Hepatocyte (in vitro differentiated cells): ENCODE measurements at regions not wholly inside any gene's neighbourhood (a gene's known extent, or its start where the extent isn't known, plus 50 kb on each side); places are given as distances from the start of the nearest gene placed in this dataset.

Experiments used
- DNase-seq: peaks from one replicate; pipeline ENCODE4 v3.0.0-alpha.2; 2016; ENCODE audit warnings: low spot score
- H2AFZ ChIP-seq: fragments of 200-600 bp; sonication (generic); 2 replicates; pipeline ENCODE4 v1.6.0; 2016; ENCODE audit warnings: antibody characterized with exemption, mild to moderate bottlenecking
- H3K27ac ChIP-seq: fragments of 200-600 bp; sonication (generic); 2 replicates; pipeline ENCODE4 v1.5.1; 2016; ENCODE audit warnings: mild to moderate bottlenecking
- H3K27me3 ChIP-seq: fragments of 200-600 bp; sonication (generic); 2 replicates; pipeline ENCODE4 v1.6.1; 2016
- H3K36me3 ChIP-seq: fragments of 200-600 bp; sonication (generic); replicated peaks from 2 replicates; pipeline ENCODE4 v1.5.1; 2016; ENCODE audit warnings: low read depth; ENCODE audit not compliant: insufficient read depth
- H3K4me1 ChIP-seq: fragments of 200-600 bp; sonication (generic); 2 replicates; pipeline ENCODE4 v1.5.1; 2016; ENCODE audit warnings: mild to moderate bottlenecking, moderate library complexity; ENCODE audit not compliant: insufficient read depth
- H3K4me2 ChIP-seq: fragments of 200-600 bp; sonication (generic); 2 replicates; pipeline ENCODE4 v1.6.0; 2016
- H3K4me3 ChIP-seq: fragments of 200-600 bp; sonication (generic); 2 replicates; pipeline ENCODE4 v1.5.1; 2016; ENCODE audit warnings: mild to moderate bottlenecking
- H3K79me2 ChIP-seq: fragments of 200-600 bp; sonication (generic); 2 replicates; pipeline ENCODE4 v1.6.0; 2017; ENCODE audit warnings: mild to moderate bottlenecking
- H3K9me2 ChIP-seq: fragments of 200-600 bp; sonication (generic); replicated peaks from 2 replicates; pipeline ENCODE4 v1.6.0; 2017; ENCODE audit warnings: mild to moderate bottlenecking; ENCODE audit not compliant: insufficient read depth
- H3K9me3 ChIP-seq: fragments of 200-600 bp; sonication (generic); 2 replicates; pipeline ENCODE4 v1.5.1; 2016; ENCODE audit warnings: low read depth, mild to moderate bottlenecking
- H4K20me1 ChIP-seq: fragments of 200-600 bp; sonication (generic); 2 replicates; pipeline ENCODE4 v1.6.0; 2016; ENCODE audit warnings: mild to moderate bottlenecking; ENCODE audit not compliant: insufficient read depth, poor library complexity, severe bottlenecking
- EZH2 ChIP-seq: fragments of 200-600 bp; sonication (generic); IDR thresholded peaks from 2 replicates; pipeline ENCODE4 v1.6.1; 2016; ENCODE audit warnings: antibody characterized with exemption, mild to moderate bottlenecking, borderline replicate concordance
- EZH2phosphoT487 ChIP-seq: fragments of 200-600 bp; sonication (generic); IDR thresholded peaks from one replicate; pipeline ENCODE4 v1.6.1; 2018; ENCODE audit warnings: antibody characterized with exemption, mild to moderate bottlenecking, low read depth, moderate library complexity; ENCODE audit not compliant: unreplicated experiment, severe bottlenecking
- WGBS: methylation state at CpG from one replicate; pipeline ENCODE4 v1.1.6; 2016; ENCODE audit warnings: low lambda C conversion rate; ENCODE audit errors: missing lambda C conversion rate; 5-methylcytosine and 5-hydroxymethylcytosine counted together
- TF ChIP-seq, protein P1 (sequence below): fragments of 200-600 bp; sonication (generic); IDR thresholded peaks from 2 replicates; pipeline ENCODE4 v1.5.1; 2016; ENCODE audit warnings: antibody characterized with exemption, mild to moderate bottlenecking; ENCODE audit not compliant: poor library complexity

DNA sequence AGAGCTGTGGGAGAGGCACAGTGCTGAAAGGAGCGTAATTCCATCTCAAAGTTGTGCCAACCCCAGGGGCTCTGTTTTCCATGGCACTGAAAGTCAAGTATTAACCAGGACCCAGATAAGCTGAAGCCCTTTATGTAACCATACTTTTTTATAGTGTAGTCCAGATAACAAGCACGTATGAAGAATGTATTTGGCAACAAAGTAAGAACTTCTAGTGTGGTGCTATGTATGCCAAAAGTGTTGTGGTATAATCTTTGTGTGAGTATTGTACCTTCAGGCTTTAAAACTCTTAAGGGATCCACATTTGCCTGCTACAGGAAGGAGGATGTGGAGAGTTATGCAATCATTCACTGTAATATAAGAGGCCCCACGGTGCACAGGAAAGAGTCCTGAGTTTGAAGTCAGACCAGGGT is 129.4 kb downstream of the IBTK start:
- H3K79me2 ChIP-seq, result no peaks in the 10 kb centered on the region
- H3K27ac ChIP-seq, result no peak overlapping the region
- H3K4me2 ChIP-seq, result no peak overlapping the region
- H3K9me3 ChIP-seq, result no peaks in the 10 kb centered on the region
- H3K36me3 ChIP-seq, result no peaks in the 10 kb centered on the region
- H2AFZ ChIP-seq, result no peak overlapping the region
- TF ChIP-seq EZH2 (no peak), EZH2phosphoT487 (no peak)
- TF ChIP-seq, protein P1, sequence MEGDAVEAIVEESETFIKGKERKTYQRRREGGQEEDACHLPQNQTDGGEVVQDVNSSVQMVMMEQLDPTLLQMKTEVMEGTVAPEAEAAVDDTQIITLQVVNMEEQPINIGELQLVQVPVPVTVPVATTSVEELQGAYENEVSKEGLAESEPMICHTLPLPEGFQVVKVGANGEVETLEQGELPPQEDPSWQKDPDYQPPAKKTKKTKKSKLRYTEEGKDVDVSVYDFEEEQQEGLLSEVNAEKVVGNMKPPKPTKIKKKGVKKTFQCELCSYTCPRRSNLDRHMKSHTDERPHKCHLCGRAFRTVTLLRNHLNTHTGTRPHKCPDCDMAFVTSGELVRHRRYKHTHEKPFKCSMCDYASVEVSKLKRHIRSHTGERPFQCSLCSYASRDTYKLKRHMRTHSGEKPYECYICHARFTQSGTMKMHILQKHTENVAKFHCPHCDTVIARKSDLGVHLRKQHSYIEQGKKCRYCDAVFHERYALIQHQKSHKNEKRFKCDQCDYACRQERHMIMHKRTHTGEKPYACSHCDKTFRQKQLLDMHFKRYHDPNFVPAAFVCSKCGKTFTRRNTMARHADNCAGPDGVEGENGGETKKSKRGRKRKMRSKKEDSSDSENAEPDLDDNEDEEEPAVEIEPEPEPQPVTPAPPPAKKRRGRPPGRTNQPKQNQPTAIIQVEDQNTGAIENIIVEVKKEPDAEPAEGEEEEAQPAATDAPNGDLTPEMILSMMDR, result no peak
- H3K4me1 ChIP-seq, result no peaks in the 10 kb centered on the region
- no peaks in the 10 kb centered on the region for H4K20me1 ChIP-seq
- no peaks in the 10 kb centered on the region for H3K9me2 ChIP-seq
- no peak overlapping the region for H3K4me3 ChIP-seq
- H3K27me3 ChIP-seq, result no peaks in the 10 kb centered on the region
- no peak for DNase-seq
- WGBS, result 71% methylated on average over 3 of the region's 3 CpGs

DNA sequence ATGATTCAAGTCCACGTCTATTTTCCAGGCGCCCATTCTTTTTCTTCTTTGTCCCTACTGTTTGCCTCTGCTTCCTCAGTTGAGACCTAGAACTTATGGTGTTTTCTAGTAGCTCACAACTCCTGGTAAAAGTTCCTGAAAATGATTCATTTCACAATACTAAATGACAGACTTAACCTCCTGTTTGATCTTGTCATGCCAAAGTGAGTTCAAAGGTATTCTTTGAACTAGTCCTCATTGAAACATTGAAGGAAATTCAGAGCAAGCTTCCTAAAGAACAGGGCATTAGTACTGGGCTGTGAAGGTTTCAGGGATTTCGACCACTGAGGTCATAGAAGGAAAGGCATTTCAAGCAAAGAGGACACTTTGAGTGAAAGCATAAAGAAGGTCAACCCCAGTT is 132.8 kb downstream of the IBTK start:
- Histone ChIP-seq H3K79me2 (no peaks in the 10 kb centered on the region), H3K9me3 (no peaks in the 10 kb centered on the region), H3K4me2 (no peak overlapping the region), H3K27ac (no peak overlapping the region), H3K27me3 (no peaks in the 10 kb centered on the region), H4K20me1 (no peaks in the 10 kb centered on the region), H3K4me1 (no peaks in the 10 kb centered on the region), H3K9me2 (no peaks in the 10 kb centered on the region), H2AFZ (no peak overlapping the region), H3K4me3 (no peak overlapping the region), H3K36me3 (no peaks in the 10 kb centered on the region)
- no peak for TF ChIP-seq EZH2
- TF ChIP-seq, protein P1, result no peak
- no peak for TF ChIP-seq EZH2phosphoT487
- WGBS, result 93% methylated on average over 3 of the region's 3 CpGs
- no peak for DNase-seq

DNA sequence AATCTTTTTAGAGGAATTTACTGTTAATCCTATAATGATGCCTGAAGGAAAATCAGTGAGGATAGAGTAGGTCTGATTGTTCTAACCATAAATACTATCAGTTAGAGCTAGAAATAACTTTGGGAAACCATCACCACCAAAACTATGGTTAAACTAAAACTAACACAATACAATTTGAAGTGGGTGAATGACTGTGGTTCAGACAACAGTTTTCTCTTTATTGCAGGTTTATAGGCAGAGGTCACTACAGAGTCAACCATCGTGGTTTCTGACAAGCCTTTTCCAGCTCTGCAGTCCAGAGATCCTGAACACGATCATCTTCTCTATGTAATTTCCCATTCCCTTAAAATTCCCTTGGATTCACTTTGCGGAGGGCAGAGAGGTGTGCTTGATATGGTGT is 134.3 kb downstream of the IBTK start:
- no peak overlapping the region for H2AFZ ChIP-seq
- WGBS, result 81% methylated on average over 3 of the region's 3 CpGs
- no peaks in the 10 kb centered on the region for H3K79me2 ChIP-seq
- no peak for TF ChIP-seq EZH2
- TF ChIP-seq, protein P1, result no peak
- TF ChIP-seq EZH2phosphoT487, result no peak
- no peaks in the 10 kb centered on the region for H4K20me1 ChIP-seq
- no peaks in the 10 kb centered on the region for H3K36me3 ChIP-seq
- H3K27me3 ChIP-seq, result no peaks in the 10 kb centered on the region
- H3K4me3 ChIP-seq, result no peak overlapping the region
- H3K4me1 ChIP-seq, result no peaks in the 10 kb centered on the region
- no peak for DNase-seq
- no peak overlapping the region for H3K27ac ChIP-seq
- H3K4me2 ChIP-seq, result no peak overlapping the region
- no peaks in the 10 kb centered on the region for H3K9me3 ChIP-seq
- H3K9me2 ChIP-seq, result no peaks in the 10 kb centered on the region

DNA sequence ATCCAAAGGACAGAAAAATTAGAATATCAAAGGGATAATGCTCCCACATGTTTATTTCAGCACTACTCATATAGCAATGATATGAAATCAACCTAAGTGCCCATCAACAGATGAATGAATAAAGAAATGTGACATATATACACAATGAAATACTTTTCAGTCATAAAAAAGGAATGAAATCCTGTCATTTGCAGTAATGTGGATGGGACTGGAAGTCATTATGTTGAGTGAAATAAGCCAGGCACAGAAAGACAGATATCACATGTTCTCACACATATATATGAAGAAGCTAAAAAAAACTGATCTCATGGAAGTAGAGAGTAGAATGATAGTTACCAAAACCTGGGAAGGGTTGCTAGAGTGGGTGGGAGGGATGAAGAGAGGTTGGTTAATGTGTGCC is 135.7 kb downstream of the IBTK start:
- no peak overlapping the region for H3K4me3 ChIP-seq
- H2AFZ ChIP-seq, result no peak overlapping the region
- no peaks in the 10 kb centered on the region for H3K79me2 ChIP-seq
- no peaks in the 10 kb centered on the region for H3K4me1 ChIP-seq
- no peaks in the 10 kb centered on the region for H3K27me3 ChIP-seq
- TF ChIP-seq, protein P1, result no peak
- TF ChIP-seq EZH2 (no peak), EZH2phosphoT487 (no peak)
- H3K9me3 ChIP-seq, result no peaks in the 10 kb centered on the region
- no peak overlapping the region for H3K27ac ChIP-seq
- H3K9me2 ChIP-seq, result no peaks in the 10 kb centered on the region
- DNase-seq, result no peak
- H4K20me1 ChIP-seq, result no peaks in the 10 kb centered on the region
- no peak overlapping the region for H3K4me2 ChIP-seq
- H3K36me3 ChIP-seq, result no peaks in the 10 kb centered on the region
